ENCODE measurements at regions not wholly inside any gene's neighbourhood (a gene's known extent, or its start where the extent isn't known, plus 50 kb on each side); places are given as distances from the start of the nearest gene placed in this dataset.
"Not testable (repeated sequence)": the region's sequence is repeated elsewhere in the genome, so short reads cannot be mapped to it uniquely, and the experiment has no call there.

DNA sequence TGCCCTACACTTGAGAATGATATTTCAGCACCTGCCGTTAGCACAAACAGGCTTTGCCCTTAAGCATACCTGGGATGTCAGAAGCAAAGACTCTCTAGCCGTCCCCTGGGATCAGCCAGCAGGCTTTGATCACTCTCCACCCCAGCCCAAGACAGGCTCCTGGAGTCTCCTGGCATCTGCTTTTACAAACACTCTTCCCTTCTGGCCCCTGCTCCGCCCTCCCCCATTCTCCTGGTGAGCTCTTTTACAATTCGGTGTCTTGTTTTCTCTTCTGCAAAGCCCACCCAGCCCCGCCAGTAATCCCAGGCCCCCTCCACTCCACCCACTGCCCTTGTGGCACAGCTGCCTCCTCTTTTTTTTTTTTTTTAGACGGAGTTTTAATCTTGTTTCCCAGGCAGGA, 50.4 kb downstream of the KATNIP start:
- H3K4me1 ChIP-seq (ENCODE audit: control insufficient read depth, insufficient read depth, low read length), result peaks cover 5% of the 10 kb centered on the region
- no peak overlapping the region for H3K27ac ChIP-seq (ENCODE audit: low read depth, low read length)
- H3K27me3 ChIP-seq (ENCODE audit: control insufficient read depth, insufficient read depth, low read length), result no peaks in the 10 kb centered on the region
- 44% methylated on average over 5 of the region's 6 CpGs for WGBS (ENCODE audit: insufficient coverage)
- no peaks in the 10 kb centered on the region for H3K9me3 ChIP-seq (ENCODE audit: control insufficient read depth, insufficient read depth, low read length)
- H3K36me3 ChIP-seq (ENCODE audit: control insufficient read depth, insufficient read depth, low read length), result peaks cover 18% of the 10 kb centered on the region
- H3K4me3 ChIP-seq (ENCODE audit: low read depth, low read length), result no peak overlapping the region
- no peak for DNase-seq (ENCODE audit: low read depth in 4 of 6, low spot score in 6 of 6)

GRCh38 chr16:27602103-27602502, 52.2 kb downstream of the KATNIP start:
- Histone ChIP-seq H3K4me3 (ENCODE audit: low read depth, low read length) (no peak overlapping the region), H3K27me3 (ENCODE audit: control insufficient read depth, insufficient read depth, low read length) (no peaks in the 10 kb centered on the region), H3K36me3 (ENCODE audit: control insufficient read depth, insufficient read depth, low read length) (peaks cover 18% of the 10 kb centered on the region), H3K4me1 (ENCODE audit: control insufficient read depth, insufficient read depth, low read length) (no peaks in the 10 kb centered on the region), H3K27ac (ENCODE audit: low read depth, low read length) (no peak overlapping the region), H3K9me3 (ENCODE audit: control insufficient read depth, insufficient read depth, low read length) (no peaks in the 10 kb centered on the region)
- DNase-seq (ENCODE audit: low read depth in 4 of 6, low spot score in 6 of 6), result no peak
- 87% methylated on average over 4 of the region's 4 CpGs for WGBS (ENCODE audit: insufficient coverage)

- not testable (repeated sequence) for H3K4me3 ChIP-seq (ENCODE audit: low read depth, low read length); H3K36me3 ChIP-seq (ENCODE audit: control insufficient read depth, insufficient read depth, low read length); H3K9me3 ChIP-seq (ENCODE audit: control insufficient read depth, insufficient read depth, low read length); H3K27ac ChIP-seq (ENCODE audit: low read depth, low read length); H3K4me1 ChIP-seq (ENCODE audit: control insufficient read depth, insufficient read depth, low read length); H3K27me3 ChIP-seq (ENCODE audit: control insufficient read depth, insufficient read depth, low read length)
- WGBS (ENCODE audit: insufficient coverage), result 50% methylated on average over 4 of the region's 12 CpGs
- peak in 5 of 6 donors; percentile 45 to 92 (median 61) for DNase-seq (ENCODE audit: low read depth in 4 of 6, low spot score in 6 of 6)
Measured at GRCh38 chr16:27605500-27606106, 55.7 kb downstream of the KATNIP start.

DNA sequence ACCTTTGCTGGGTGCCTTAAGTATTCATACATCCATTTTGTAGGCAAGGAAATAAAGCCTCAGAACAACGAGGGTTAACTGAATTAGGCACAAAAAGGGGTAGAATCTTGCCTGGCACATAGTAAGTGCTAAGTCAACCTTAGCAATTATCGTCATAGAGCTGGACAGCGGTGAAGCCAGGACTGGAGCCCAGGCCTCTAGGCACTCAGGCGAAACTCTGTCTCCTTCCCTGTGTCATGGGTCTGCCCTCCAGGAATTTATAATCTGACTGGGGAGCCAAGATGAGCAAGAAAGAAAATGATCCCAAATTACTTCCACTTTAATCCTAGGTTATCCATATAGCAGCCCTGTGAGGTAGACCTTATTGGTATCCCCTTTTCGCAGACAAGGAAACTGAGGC, 61.4 kb downstream of the KATNIP start:
- H3K4me1 ChIP-seq (ENCODE audit: control insufficient read depth, insufficient read depth, low read length), result no peaks in the 10 kb centered on the region
- H3K27me3 ChIP-seq (ENCODE audit: control insufficient read depth, insufficient read depth, low read length), result no peaks in the 10 kb centered on the region
- H3K27ac ChIP-seq (ENCODE audit: low read depth, low read length), result no peak overlapping the region
- H3K4me3 ChIP-seq (ENCODE audit: low read depth, low read length), result no peak overlapping the region
- H3K36me3 ChIP-seq (ENCODE audit: control insufficient read depth, insufficient read depth, low read length), result no peaks in the 10 kb centered on the region
- WGBS (ENCODE audit: insufficient coverage), result 81% methylated on average over 4 of the region's 5 CpGs
- H3K9me3 ChIP-seq (ENCODE audit: control insufficient read depth, insufficient read depth, low read length), result no peaks in the 10 kb centered on the region
- no peak for DNase-seq (ENCODE audit: low read depth in 4 of 6, low spot score in 6 of 6)

- H3K27ac ChIP-seq (ENCODE audit: low read depth, low read length), result no peak overlapping the region
- DNase-seq (ENCODE audit: low read depth in 4 of 6, low spot score in 6 of 6), result no peak
- H3K9me3 ChIP-seq (ENCODE audit: control insufficient read depth, insufficient read depth, low read length), result no peaks in the 10 kb centered on the region
- H3K27me3 ChIP-seq (ENCODE audit: control insufficient read depth, insufficient read depth, low read length), result no peaks in the 10 kb centered on the region
- no peak overlapping the region for H3K4me3 ChIP-seq (ENCODE audit: low read depth, low read length)
- 53% methylated on average over 5 of the region's 8 CpGs for WGBS (ENCODE audit: insufficient coverage)
- no peaks in the 10 kb centered on the region for H3K36me3 ChIP-seq (ENCODE audit: control insufficient read depth, insufficient read depth, low read length)
- peaks cover 3% of the 10 kb centered on the region for H3K4me1 ChIP-seq (ENCODE audit: control insufficient read depth, insufficient read depth, low read length)
Measured at GRCh38 chr16:27613238-27613791, 63.4 kb downstream of the KATNIP start.

DNA sequence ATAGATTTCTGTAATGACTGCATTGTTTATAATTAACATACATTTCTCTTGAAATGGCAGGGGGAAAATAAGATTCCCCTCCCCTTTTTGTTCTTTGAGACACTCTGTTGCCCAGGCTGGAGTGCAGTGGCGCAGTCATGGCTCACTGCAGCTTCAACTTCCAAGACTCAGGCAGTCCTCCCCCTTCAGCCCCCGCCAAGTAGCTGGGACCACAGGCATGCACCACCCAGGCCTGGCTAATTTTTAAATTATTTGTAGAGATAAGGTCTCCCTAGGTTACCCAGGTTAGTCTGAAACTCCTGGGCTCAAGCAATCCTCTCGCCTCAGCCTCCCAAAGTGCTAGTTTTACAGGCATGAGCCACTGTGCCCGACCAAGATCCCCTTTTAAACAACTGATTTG, 67.7 kb downstream of the KATNIP start:
- Histone ChIP-seq H3K4me3 (ENCODE audit: low read depth, low read length) (no peak overlapping the region), H3K27me3 (ENCODE audit: control insufficient read depth, insufficient read depth, low read length) (no peaks in the 10 kb centered on the region), H3K4me1 (ENCODE audit: control insufficient read depth, insufficient read depth, low read length) (peaks cover 3% of the 10 kb centered on the region), H3K9me3 (ENCODE audit: control insufficient read depth, insufficient read depth, low read length) (no peaks in the 10 kb centered on the region), H3K36me3 (ENCODE audit: control insufficient read depth, insufficient read depth, low read length) (no peaks in the 10 kb centered on the region), H3K27ac (ENCODE audit: low read depth, low read length) (no peak overlapping the region)
- 100% methylated on average over 1 of the region's 4 CpGs for WGBS (ENCODE audit: insufficient coverage)
- DNase-seq (ENCODE audit: low read depth in 4 of 6, low spot score in 6 of 6), result no peak

- peaks cover 3% of the 10 kb centered on the region for H3K36me3 ChIP-seq (ENCODE audit: control insufficient read depth, insufficient read depth, low read length)
- no peak overlapping the region for H3K27ac ChIP-seq (ENCODE audit: low read depth, low read length)
- no peak overlapping the region for H3K4me3 ChIP-seq (ENCODE audit: low read depth, low read length)
- 90% methylated on average over 13 of the region's 15 CpGs for WGBS (ENCODE audit: insufficient coverage)
- H3K27me3 ChIP-seq (ENCODE audit: control insufficient read depth, insufficient read depth, low read length), result no peaks in the 10 kb centered on the region
- no peaks in the 10 kb centered on the region for H3K9me3 ChIP-seq (ENCODE audit: control insufficient read depth, insufficient read depth, low read length)
- peaks cover 3% of the 10 kb centered on the region for H3K4me1 ChIP-seq (ENCODE audit: control insufficient read depth, insufficient read depth, low read length)
- DNase-seq (ENCODE audit: low read depth in 4 of 6, low spot score in 6 of 6), result no peak
Measured at GRCh38 chr16:27618165-27618564, 68.2 kb downstream of the KATNIP start.

DNA sequence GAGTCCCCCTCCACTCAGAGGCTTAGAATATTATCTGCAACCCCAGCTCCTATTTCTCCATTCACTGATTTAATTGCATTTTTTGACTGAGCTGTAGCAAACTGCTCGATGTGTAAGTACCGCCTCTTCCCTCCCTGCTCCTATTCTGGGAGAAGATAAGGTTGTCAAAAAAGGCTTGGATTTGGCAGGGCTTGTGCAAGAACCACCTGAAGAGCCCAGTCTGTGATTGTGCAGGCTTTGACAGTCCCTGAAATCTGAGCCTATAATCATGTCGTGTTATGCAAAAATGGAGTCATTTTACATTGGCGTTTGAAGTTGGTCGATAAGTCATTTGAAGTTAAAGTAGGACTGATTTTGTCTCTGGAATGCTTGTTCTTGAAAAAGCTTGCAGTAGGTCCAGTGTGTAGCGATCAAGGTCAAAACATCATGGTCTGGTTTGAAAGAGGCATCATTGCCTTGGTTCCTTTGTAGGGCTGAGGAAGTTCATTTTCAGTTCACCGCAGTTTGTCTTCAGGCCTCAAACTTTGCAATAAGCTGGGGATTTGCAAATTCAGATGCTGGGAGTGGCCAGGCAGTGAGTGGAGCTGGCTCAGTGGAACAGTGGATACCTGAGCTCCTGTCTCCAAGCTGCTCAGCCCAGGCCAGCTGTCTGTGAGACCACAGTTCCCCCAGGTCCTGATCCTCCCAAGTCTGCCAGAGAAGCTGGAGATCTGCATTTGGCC, 68.8 kb downstream of the KATNIP start:
- Histone ChIP-seq H3K27ac (ENCODE audit: low read depth, low read length) (no peak overlapping the region), H3K4me1 (ENCODE audit: control insufficient read depth, insufficient read depth, low read length) (peaks cover 3% of the 10 kb centered on the region)
- 76% methylated on average over 5 of the region's 7 CpGs for WGBS (ENCODE audit: insufficient coverage)

DNA sequence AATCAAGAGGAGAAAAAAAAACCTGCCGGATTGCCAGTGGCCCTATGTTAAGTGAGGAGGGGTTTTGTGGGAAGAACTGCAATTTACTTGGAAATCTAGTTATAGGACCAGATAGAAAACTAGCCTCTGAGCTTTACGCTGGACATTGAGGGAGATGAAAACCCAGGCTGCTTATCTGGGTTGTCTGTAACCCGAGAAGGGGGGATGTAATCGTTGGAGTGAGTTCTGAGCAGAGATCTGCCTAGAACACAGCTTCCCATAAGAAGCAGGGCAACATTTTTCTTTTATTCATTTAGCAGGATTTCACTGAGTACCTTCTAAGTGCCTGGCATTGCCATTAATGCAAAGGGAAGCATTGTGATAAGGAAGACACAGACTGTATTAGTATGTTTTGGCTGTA, 70.6 kb downstream of the KATNIP start:
- 59% methylated on average over 4 of the region's 4 CpGs for WGBS (ENCODE audit: insufficient coverage)
- H3K36me3 ChIP-seq (ENCODE audit: control insufficient read depth, insufficient read depth, low read length), result peaks cover 4% of the 10 kb centered on the region

More for the DNA sequence above, 68.8 kb downstream of the KATNIP start:
- Histone ChIP-seq H3K36me3 (ENCODE audit: control insufficient read depth, insufficient read depth, low read length) (peaks cover 4% of the 10 kb centered on the region), H3K4me3 (ENCODE audit: low read depth, low read length) (no peak overlapping the region), H3K27me3 (ENCODE audit: control insufficient read depth, insufficient read depth, low read length) (no peaks in the 10 kb centered on the region), H3K9me3 (ENCODE audit: control insufficient read depth, insufficient read depth, low read length) (no peaks in the 10 kb centered on the region)
- DNase-seq (ENCODE audit: low read depth in 4 of 6, low spot score in 6 of 6), result no peak

More for the DNA sequence above, 70.6 kb downstream of the KATNIP start:
- H3K27me3 ChIP-seq (ENCODE audit: control insufficient read depth, insufficient read depth, low read length), result no peaks in the 10 kb centered on the region
- H3K4me1 ChIP-seq (ENCODE audit: control insufficient read depth, insufficient read depth, low read length), result peaks cover 12% of the 10 kb centered on the region
- no peak overlapping the region for H3K27ac ChIP-seq (ENCODE audit: low read depth, low read length)
- H3K4me3 ChIP-seq (ENCODE audit: low read depth, low read length), result no peak overlapping the region
- H3K9me3 ChIP-seq (ENCODE audit: control insufficient read depth, insufficient read depth, low read length), result no peaks in the 10 kb centered on the region
- no peak for DNase-seq (ENCODE audit: low read depth in 4 of 6, low spot score in 6 of 6)
